HepG2 (cell line): ENCODE measurements at regions not wholly inside any gene's neighbourhood (a gene's known extent, or its start where the extent isn't known, plus 50 kb on each side); places are given as distances from the start of the nearest gene placed in this dataset.

Source experiments
- SAP130 ChIP-seq: IDR thresholded peaks from 2 replicates; pipeline ENCODE4 v1.6.1; 2016; ENCODE audit warnings: low read depth
- SMYD3 ChIP-seq: sonication (generic); formaldehyde crosslinking; IDR thresholded peaks from 2 replicates; pipeline ENCODE4 v1.8.1; 2023; ENCODE audit warnings: mild to moderate bottlenecking, missing genetic modification reagents
- SRY ChIP-seq: sonication (generic); formaldehyde crosslinking; IDR thresholded peaks from 2 replicates; pipeline ENCODE4 v1.8.0; 2022; ENCODE audit warnings: mild to moderate bottlenecking, missing genetic modification reagents
- ZBTB46 ChIP-seq: sonication (generic); formaldehyde crosslinking; IDR thresholded peaks from 2 replicates; pipeline ENCODE4 v1.4.0; 2020; ENCODE audit warnings: mild to moderate bottlenecking, missing genetic modification reagents, borderline replicate concordance
- ZMYM3 ChIP-seq: sonication (generic); formaldehyde crosslinking; IDR thresholded peaks from 2 replicates; pipeline ENCODE4 v1.5.1; 2020; ENCODE audit warnings: mild to moderate bottlenecking, missing genetic modification reagents
- ZNF776 ChIP-seq: sonication (generic); formaldehyde crosslinking; IDR thresholded peaks from 2 replicates; pipeline ENCODE4 v1.4.0; 2020; ENCODE audit warnings: mild to moderate bottlenecking, missing genetic modification reagents
- TF ChIP-seq, protein P1 (sequence below): sonication (generic); formaldehyde crosslinking; IDR thresholded peaks from 2 replicates; pipeline ENCODE4 v1.4.0; 2020; ENCODE audit warnings: mild to moderate bottlenecking, missing genetic modification reagents, borderline replicate concordance

DNA sequence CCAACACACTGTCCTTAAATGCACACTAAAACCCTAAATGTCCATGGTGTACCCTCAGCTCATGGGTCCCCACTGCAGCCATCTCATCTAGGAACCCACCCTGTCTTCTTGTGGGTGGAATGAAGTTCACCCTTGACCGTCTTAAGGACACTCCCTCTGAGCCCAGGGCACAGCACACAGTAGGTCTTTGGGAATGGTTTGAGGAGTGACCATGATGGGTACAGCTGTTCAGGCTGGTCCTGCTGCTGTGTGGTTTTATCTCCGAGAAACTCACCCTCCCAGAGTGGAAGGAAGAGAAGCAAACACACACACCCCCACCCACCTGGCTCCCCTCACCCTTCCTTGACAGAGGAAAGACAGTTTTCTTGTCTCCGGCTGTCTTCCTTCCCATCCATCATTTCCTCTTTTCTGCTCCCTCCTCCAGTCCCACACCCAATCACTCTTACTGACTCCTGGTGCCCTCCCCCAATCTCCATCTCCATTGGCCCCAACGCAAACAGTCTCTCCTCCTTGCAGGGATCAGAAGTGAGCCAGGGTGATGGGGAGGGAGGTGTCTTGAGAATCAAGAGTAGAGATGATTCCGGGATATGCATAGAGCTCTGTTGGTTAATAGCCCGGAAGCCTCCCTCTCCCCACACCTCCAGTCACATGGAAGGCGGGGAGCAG, 105.9 kb upstream of the LHX5 start (continued):
- no peak for TF ChIP-seq ZBTB46
- TF ChIP-seq SRY (CRISPR knock-in tag): no peak
- TF ChIP-seq ZMYM3 (CRISPR knock-in tag): no peak
- no peak for TF ChIP-seq SAP130 (CRISPR knock-in tag)
- TF ChIP-seq, protein P1, sequence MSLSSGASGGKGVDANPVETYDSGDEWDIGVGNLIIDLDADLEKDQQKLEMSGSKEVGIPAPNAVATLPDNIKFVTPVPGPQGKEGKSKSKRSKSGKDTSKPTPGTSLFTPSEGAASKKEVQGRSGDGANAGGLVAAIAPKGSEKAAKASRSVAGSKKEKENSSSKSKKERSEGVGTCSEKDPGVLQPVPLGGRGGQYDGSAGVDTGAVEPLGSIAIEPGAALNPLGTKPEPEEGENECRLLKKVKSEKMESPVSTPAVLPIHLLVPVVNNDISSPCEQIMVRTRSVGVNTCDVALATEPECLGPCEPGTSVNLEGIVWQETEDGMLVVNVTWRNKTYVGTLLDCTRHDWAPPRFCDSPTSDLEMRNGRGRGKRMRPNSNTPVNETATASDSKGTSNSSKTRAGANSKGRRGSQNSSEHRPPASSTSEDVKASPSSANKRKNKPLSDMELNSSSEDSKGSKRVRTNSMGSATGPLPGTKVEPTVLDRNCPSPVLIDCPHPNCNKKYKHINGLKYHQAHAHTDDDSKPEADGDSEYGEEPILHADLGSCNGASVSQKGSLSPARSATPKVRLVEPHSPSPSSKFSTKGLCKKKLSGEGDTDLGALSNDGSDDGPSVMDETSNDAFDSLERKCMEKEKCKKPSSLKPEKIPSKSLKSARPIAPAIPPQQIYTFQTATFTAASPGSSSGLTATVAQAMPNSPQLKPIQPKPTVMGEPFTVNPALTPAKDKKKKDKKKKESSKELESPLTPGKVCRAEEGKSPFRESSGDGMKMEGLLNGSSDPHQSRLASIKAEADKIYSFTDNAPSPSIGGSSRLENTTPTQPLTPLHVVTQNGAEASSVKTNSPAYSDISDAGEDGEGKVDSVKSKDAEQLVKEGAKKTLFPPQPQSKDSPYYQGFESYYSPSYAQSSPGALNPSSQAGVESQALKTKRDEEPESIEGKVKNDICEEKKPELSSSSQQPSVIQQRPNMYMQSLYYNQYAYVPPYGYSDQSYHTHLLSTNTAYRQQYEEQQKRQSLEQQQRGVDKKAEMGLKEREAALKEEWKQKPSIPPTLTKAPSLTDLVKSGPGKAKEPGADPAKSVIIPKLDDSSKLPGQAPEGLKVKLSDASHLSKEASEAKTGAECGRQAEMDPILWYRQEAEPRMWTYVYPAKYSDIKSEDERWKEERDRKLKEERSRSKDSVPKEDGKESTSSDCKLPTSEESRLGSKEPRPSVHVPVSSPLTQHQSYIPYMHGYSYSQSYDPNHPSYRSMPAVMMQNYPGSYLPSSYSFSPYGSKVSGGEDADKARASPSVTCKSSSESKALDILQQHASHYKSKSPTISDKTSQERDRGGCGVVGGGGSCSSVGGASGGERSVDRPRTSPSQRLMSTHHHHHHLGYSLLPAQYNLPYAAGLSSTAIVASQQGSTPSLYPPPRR (CRISPR knock-in tag): no peak
- TF ChIP-seq ZNF776 (CRISPR knock-in tag): no peak
- no peak for TF ChIP-seq SMYD3
